Prostate gland (tissue), 2 donors: ENCODE measurements at regions not wholly inside any gene's neighbourhood (a gene's known extent, or its start where the extent isn't known, plus 50 kb on each side); places are given as distances from the start of the nearest gene placed in this dataset.

Source experiments
- DNase-seq: peaks from one replicate; pipeline ENCODE4 v3.0.0-alpha.2; 2019; ENCODE audit warnings: low spot score
- H3K27ac ChIP-seq, 2 donors: fragments of 200-600 bp; sonication (generic); 2 replicates each; pipeline ENCODE4 v1.5.1; 2017 to 2019
- H3K27me3 ChIP-seq: fragments of 200-600 bp; sonication (generic); replicated peaks from 2 replicates; pipeline ENCODE4 v1.5.1; 2019; ENCODE audit not compliant: insufficient read depth
- H3K36me3 ChIP-seq, 2 donors: fragments of 200-600 bp; sonication (generic); 1 replicate in 1 of 2; 2 replicates in 1 of 2; pipeline versions ENCODE4 v1.5.1 to v1.8.1; 2017 to 2019
- H3K4me1 ChIP-seq: fragments of 200-600 bp; sonication (generic); replicated peaks from 2 replicates; pipeline ENCODE4 v1.5.1; 2019
- H3K4me3 ChIP-seq, 2 donors: fragments of 200-600 bp; sonication (generic); 2 replicates each; pipeline ENCODE4 v1.5.1; 2017 to 2019
- H3K9me3 ChIP-seq: fragments of 200-600 bp; sonication (generic); 2 replicates; pipeline ENCODE4 v1.5.1; 2017
- POLR2A ChIP-seq: fragments of 450-650 bp; IDR thresholded peaks from one replicate; pipeline ENCODE4 v1.6.1; 2016; ENCODE audit warnings: antibody characterized with exemption, mild to moderate bottlenecking
- POLR2AphosphoS5 ChIP-seq: sonication (generic); formaldehyde crosslinking; IDR thresholded peaks from one replicate; pipeline ENCODE4 v1.6.1; 2017; ENCODE audit warnings: antibody characterized with exemption
- WGBS: methylation state at CpG from one replicate; pipeline ENCODE4 v1.1.5; 2018; 5-methylcytosine and 5-hydroxymethylcytosine counted together
- intact Hi-C: fragments of 100-400 bp; cut with DNase I; formaldehyde crosslinking; loops from one replicate; pipeline ENCODE4 v1.14.2; 2022
- TF ChIP-seq, protein P1 (sequence below), 4 experiments: fragments of 200-600 bp in 2 of 4; fragments of 450-650 bp in 2 of 4; sonication (generic) in 2 of 4; IDR thresholded peaks; 1 replicate in 3 of 4; 2 replicates in 1 of 4; pipeline ENCODE4 v1.5.1; 2016 to 2019; ENCODE audit warnings: antibody characterized with exemption in 4 of 4, mild to moderate bottlenecking in 2 of 4, moderate library complexity in 2 of 4

DNA sequence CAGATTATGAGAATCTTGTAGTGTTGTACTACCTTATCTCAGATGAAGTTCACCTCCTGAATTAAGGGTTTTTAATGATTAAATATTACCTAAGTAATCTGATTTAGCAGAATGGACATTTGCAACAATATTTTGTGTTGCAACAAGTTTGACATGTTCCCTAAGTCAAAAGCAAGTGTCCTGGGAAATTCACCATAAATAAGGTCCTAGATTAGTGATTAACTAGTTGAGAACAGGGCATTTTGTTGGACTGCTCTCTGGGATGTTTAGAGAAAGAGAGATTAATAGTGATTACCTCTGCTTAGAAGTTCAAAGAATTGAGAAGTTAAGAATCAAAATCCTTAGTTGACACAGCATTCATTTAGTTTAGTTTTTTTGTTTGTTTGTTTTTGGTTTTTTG, 120.2 kb upstream of the MARCKS start:
- H3K4me1 ChIP-seq = no peaks in the 10 kb centered on the region
- H3K9me3 ChIP-seq = no peaks in the 10 kb centered on the region
- no peaks in the 10 kb centered on the region for H3K27me3 ChIP-seq
- intact Hi-C loops = no loop called here
- DNase-seq = no peak
- TF ChIP-seq, protein P1, sequence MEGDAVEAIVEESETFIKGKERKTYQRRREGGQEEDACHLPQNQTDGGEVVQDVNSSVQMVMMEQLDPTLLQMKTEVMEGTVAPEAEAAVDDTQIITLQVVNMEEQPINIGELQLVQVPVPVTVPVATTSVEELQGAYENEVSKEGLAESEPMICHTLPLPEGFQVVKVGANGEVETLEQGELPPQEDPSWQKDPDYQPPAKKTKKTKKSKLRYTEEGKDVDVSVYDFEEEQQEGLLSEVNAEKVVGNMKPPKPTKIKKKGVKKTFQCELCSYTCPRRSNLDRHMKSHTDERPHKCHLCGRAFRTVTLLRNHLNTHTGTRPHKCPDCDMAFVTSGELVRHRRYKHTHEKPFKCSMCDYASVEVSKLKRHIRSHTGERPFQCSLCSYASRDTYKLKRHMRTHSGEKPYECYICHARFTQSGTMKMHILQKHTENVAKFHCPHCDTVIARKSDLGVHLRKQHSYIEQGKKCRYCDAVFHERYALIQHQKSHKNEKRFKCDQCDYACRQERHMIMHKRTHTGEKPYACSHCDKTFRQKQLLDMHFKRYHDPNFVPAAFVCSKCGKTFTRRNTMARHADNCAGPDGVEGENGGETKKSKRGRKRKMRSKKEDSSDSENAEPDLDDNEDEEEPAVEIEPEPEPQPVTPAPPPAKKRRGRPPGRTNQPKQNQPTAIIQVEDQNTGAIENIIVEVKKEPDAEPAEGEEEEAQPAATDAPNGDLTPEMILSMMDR (IDR thresholded peaks at IDR 0.05) = no peak
- no peak for TF ChIP-seq POLR2AphosphoS5
- TF ChIP-seq POLR2A = no peak
- H3K36me3 ChIP-seq = no peaks in the 10 kb centered on the region
- H3K27ac ChIP-seq = no peak overlapping the region
- H3K4me3 ChIP-seq = no peak overlapping the region

DNA sequence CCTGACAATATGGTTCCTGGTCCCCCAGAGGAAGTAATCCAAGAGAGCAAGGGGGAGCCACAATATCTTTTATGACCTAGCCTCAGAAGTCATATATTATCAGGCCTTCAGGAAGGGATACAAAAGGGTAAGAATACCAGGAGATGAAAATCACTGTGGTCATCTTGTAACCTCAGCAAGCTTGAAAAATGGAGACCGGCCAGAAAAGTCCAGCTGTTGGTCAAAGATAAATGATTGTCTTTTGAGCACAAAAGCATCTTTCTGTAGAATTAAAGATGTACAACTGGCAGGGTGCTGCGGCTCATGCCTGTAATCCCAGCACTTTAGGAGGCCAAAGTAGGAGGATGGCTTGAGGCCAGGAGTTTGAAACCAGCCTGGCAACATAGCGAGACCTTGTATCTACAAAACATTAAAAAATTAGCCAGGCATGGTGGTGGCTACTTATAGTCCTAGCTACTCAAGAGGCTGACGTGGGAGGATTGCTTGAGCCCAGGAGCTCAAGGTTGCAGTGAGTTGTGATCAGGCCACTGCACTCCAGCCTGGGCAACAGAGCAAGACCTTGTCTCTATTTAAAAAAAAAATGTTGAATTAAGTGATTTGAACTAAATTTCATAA, 118.0 kb upstream of the MARCKS start:
- intact Hi-C loops = no loop called here
- no peaks in the 10 kb centered on the region for H3K9me3 ChIP-seq
- 80% methylated on average over 4 of the region's 4 CpGs for WGBS
- H3K36me3 ChIP-seq = no peaks in the 10 kb centered on the region
- no peak overlapping the region for H3K27ac ChIP-seq
- DNase-seq = no peak
- H3K27me3 ChIP-seq = no peaks in the 10 kb centered on the region
- no peak for TF ChIP-seq POLR2A
- TF ChIP-seq, protein P1 (IDR thresholded peaks at IDR 0.05) = no peak
- TF ChIP-seq POLR2AphosphoS5 = no peak
- no peak overlapping the region for H3K4me3 ChIP-seq
- no peaks in the 10 kb centered on the region for H3K4me1 ChIP-seq

DNA sequence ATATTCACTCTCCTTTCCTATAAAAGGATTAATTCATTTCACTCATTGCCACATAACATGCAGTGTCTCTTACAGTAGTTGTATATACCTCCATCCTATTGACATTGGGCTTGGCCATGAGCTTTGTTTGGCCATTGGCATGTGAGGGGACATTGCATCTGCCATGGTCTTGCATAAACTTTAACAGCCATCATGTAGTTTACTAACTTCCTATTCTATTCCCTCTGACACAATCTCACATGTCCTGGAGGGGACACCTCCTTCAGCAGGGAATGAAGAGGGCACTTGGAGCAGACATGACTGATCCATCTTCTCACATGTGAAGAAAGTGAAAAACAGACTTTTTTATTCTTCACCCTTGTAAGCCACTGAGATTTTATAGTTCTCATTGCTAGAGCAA, 115.5 kb upstream of the MARCKS start:
- Histone ChIP-seq H3K27ac (no peak overlapping the region), H3K27me3 (no peaks in the 10 kb centered on the region), H3K36me3 (no peaks in the 10 kb centered on the region), H3K9me3 (no peaks in the 10 kb centered on the region), H3K4me1 (no peaks in the 10 kb centered on the region), H3K4me3 (no peak overlapping the region)
- intact Hi-C loops = no loop called here
- no peak for TF ChIP-seq POLR2AphosphoS5
- TF ChIP-seq POLR2A = no peak
- TF ChIP-seq, protein P1 (IDR thresholded peaks at IDR 0.05) = no peak
- DNase-seq = no peak

DNA sequence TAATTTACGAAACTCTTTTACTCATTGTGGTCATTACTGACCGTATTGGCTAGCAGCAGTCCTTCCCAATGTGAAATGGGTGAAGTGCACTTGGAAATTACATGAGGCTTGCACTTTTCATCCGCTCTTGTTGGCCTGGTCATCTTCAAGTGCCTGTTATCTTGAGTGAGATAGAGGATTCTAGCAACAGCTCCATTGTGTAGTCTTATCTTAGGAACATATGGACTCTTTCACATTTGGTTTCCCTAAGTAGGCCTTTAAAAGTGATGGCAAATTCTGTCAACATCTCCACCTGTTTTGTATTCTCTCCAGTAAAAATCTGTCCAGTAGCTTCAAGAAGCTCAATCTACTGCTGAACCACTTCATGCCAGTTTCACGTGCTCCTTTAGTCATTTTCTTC, 114.8 kb upstream of the MARCKS start:
- intact Hi-C loops = no loop called here
- 89% methylated on average over 4 of the region's 4 CpGs for WGBS
- TF ChIP-seq, protein P1 (IDR thresholded peaks at IDR 0.05) = no peak
- TF ChIP-seq POLR2AphosphoS5 (no peak), POLR2A (no peak)
- DNase-seq = no peak
- Histone ChIP-seq H3K27ac (no peak overlapping the region), H3K4me1 (no peaks in the 10 kb centered on the region), H3K27me3 (no peaks in the 10 kb centered on the region), H3K4me3 (no peak overlapping the region), H3K9me3 (no peaks in the 10 kb centered on the region), H3K36me3 (no peaks in the 10 kb centered on the region)

DNA sequence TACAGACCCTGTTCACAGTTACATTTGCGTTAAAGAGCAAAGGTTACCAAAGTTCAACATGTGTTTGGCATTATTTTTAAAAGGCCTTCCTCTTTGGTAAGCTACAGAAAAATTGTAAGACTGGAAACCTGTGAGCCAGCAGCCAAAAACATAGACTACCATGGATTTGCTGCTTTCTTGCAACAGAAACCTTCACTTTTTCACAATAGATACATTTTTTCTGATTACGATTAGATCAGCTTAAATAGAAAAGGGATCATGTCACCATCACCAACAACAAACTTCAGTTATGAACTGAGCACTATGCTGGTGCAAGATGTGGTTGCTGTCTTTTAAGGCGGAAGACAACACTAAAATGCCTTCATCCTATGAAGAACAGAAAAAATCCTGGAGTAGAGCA, 112.3 kb upstream of the MARCKS start:
- no peaks in the 10 kb centered on the region for H3K36me3 ChIP-seq
- WGBS = 73% methylated on average over 3 of the region's 3 CpGs
- intact Hi-C loops = no loop called here
- H3K4me1 ChIP-seq = no peaks in the 10 kb centered on the region
- H3K27me3 ChIP-seq = no peaks in the 10 kb centered on the region
- TF ChIP-seq POLR2AphosphoS5 = no peak
- TF ChIP-seq POLR2A = no peak
- TF ChIP-seq, protein P1 (IDR thresholded peaks at IDR 0.05) = no peak
- no peak for DNase-seq
- no peak overlapping the region for H3K27ac ChIP-seq
- H3K4me3 ChIP-seq = no peak overlapping the region
- no peaks in the 10 kb centered on the region for H3K9me3 ChIP-seq
